GM12892 (cell line): ENCODE measurements at regions not wholly inside any gene's neighbourhood (a gene's known extent, or its start where the extent isn't known, plus 50 kb on each side); places are given as distances from the start of the nearest gene placed in this dataset.

Experiments
- POLR2A ChIP-seq: IDR thresholded peaks from 2 replicates; pipeline ENCODE4 v1.6.1; 2011; ENCODE audit warnings: low read depth, low read length, control low read depth
- POLR2AphosphoS5 ChIP-seq: IDR thresholded peaks from 2 replicates; pipeline ENCODE4 v1.6.1; 2011; ENCODE audit warnings: low read depth, low read length, control low read depth

DNA sequence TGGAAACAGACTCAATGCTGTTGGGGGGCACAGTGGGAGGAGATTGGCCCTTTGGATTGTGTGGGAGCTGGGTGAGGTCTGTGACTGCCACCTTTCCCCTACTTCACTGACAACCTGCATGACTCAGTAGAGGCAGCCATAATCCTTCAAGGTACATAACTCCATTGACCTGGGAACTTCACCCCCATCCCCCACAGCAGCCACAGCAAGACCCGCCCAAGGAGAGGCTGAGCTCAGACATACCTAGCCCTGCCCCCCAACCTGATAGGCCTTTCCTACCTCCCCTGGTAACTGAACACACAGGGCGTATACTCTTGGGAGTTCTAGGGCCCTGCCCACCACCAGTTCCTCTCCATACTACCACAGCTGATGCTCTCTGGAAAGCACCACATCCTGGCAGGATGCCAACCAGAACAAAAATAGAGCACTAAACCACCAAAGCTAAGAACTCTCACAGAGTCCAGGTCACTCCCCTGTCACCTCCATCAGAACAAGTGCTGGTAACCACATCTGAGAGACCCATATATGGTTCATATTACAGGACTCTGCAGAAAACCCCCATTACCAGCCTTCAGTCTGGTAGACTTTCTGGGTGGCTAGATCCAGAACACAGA lies 703.9 kb downstream of the FSCB start:
- no peak for TF ChIP-seq POLR2AphosphoS5
- no peak for TF ChIP-seq POLR2A
